ENCODE measurements at regions not wholly inside any gene's neighbourhood (a gene's known extent, or its start where the extent isn't known, plus 50 kb on each side); places are given as distances from the start of the nearest gene placed in this dataset.

GRCh38 chr13:90760639-90761038, 586.8 kb upstream of the MIR17HG start:
- no peak for DNase-seq (ENCODE audit: extremely low read depth, low read depth)
- no peak for TF ChIP-seq CTCF (IDR thresholded peaks at IDR 0.05; ENCODE audit: low read depth, low read length)

GRCh38 chr13:90763476-90764150, 583.9 kb upstream of the MIR17HG start:
- DNase-seq (ENCODE audit: extremely low read depth, low read depth): no peak
- TF ChIP-seq CTCF (IDR thresholded peaks at IDR 0.05; ENCODE audit: low read depth, low read length): no peak

- no peak for DNase-seq (ENCODE audit: extremely low read depth, low read depth)
- TF ChIP-seq CTCF (IDR thresholded peaks at IDR 0.05; ENCODE audit: low read depth, low read length): no peak
Observed at GRCh38 chr13:90766386-90766902, 581.0 kb upstream of the MIR17HG start.

GRCh38 chr13:90768116-90768515, 579.4 kb upstream of the MIR17HG start:
- no peak for DNase-seq (ENCODE audit: extremely low read depth, low read depth)
- no peak for TF ChIP-seq CTCF (IDR thresholded peaks at IDR 0.05; ENCODE audit: low read depth, low read length)

GRCh38 chr13:90769387-90769786, 578.1 kb upstream of the MIR17HG start:
- no peak for DNase-seq (ENCODE audit: extremely low read depth, low read depth)
- TF ChIP-seq CTCF (IDR thresholded peaks at IDR 0.05; ENCODE audit: low read depth, low read length): no peak

GRCh38 chr13:90770334-90770733, 577.2 kb upstream of the MIR17HG start:
- DNase-seq (ENCODE audit: extremely low read depth, low read depth): no peak
- TF ChIP-seq CTCF (IDR thresholded peaks at IDR 0.05; ENCODE audit: low read depth, low read length): no peak

- DNase-seq (ENCODE audit: extremely low read depth, low read depth): no peak
- no peak for TF ChIP-seq CTCF (IDR thresholded peaks at IDR 0.05; ENCODE audit: low read depth, low read length)
Observed at GRCh38 chr13:90773681-90774080, 573.8 kb upstream of the MIR17HG start.

Data from AG09319 (cell line).